ENCODE measurements at regions not wholly inside any gene's neighbourhood (a gene's known extent, or its start where the extent isn't known, plus 50 kb on each side); places are given as distances from the start of the nearest gene placed in this dataset.

GRCh38 chr1:216778737-216779136, 55.5 kb upstream of the ESRRG start:
- H3K36me3 Mint-ChIP-seq: no peaks in the 10 kb centered on the region
- H3K4me3 ChIP-seq (ENCODE audit: low read length): no peak overlapping the region
- DNase-seq: no peak
- H3K27me3 Mint-ChIP-seq: no peaks in the 10 kb centered on the region
- no peak overlapping the region for H3K4me3 Mint-ChIP-seq
- POLR2A ChIA-PET: no interaction called here
- no peaks in the 10 kb centered on the region for H3K4me1 Mint-ChIP-seq
- H3K27ac ChIP-seq (ENCODE audit: low read depth, low read length): no peak overlapping the region
- H3K9me3 ChIP-seq (ENCODE audit: low read length): no peaks in the 10 kb centered on the region
- H3K36me3 ChIP-seq (ENCODE audit: insufficient read depth, low read length): no peaks in the 10 kb centered on the region
- H3K27me3 ChIP-seq (ENCODE audit: insufficient read depth, low read length, poor library complexity, severe bottlenecking): no peaks in the 10 kb centered on the region
- H3K27ac Mint-ChIP-seq: no peak overlapping the region
- H3K9me3 Mint-ChIP-seq: peaks cover 6 to 19% (median 9%) of the 10 kb centered on the region in 5 donors
- CTCF ChIA-PET: no interaction called here
- H3K4me1 ChIP-seq (ENCODE audit: insufficient read depth, low read length): no peaks in the 10 kb centered on the region

- H3K36me3 Mint-ChIP-seq: no peaks in the 10 kb centered on the region
- H3K4me3 Mint-ChIP-seq: no peak overlapping the region
- peaks cover 6 to 19% (median 6%) of the 10 kb centered on the region in 5 donors for H3K9me3 Mint-ChIP-seq
- ChIA-PET POLR2A (no interaction called here), CTCF (no interaction called here)
- no peak overlapping the region for H3K4me3 ChIP-seq (ENCODE audit: low read length)
- DNase-seq: no peak
- H3K4me1 ChIP-seq (ENCODE audit: insufficient read depth, low read length): no peaks in the 10 kb centered on the region
- no peak overlapping the region for H3K27ac ChIP-seq (ENCODE audit: low read depth, low read length)
- no peaks in the 10 kb centered on the region for H3K27me3 ChIP-seq (ENCODE audit: insufficient read depth, low read length, poor library complexity, severe bottlenecking)
- H3K27ac Mint-ChIP-seq: no peak overlapping the region
- no peaks in the 10 kb centered on the region for H3K27me3 Mint-ChIP-seq
- H3K9me3 ChIP-seq (ENCODE audit: low read length): no peaks in the 10 kb centered on the region
- H3K36me3 ChIP-seq (ENCODE audit: insufficient read depth, low read length): no peaks in the 10 kb centered on the region
- H3K4me1 Mint-ChIP-seq: no peaks in the 10 kb centered on the region
Observed at GRCh38 chr1:216777148-216777547, 53.9 kb upstream of the ESRRG start.
